Heart left ventricle (tissue), 13 donors: ENCODE measurements at regions not wholly inside any gene's neighbourhood (a gene's known extent, or its start where the extent isn't known, plus 50 kb on each side); places are given as distances from the start of the nearest gene placed in this dataset.

Experiments
- POLR2A ChIP-seq, 2 donors: fragments of 450-650 bp; IDR thresholded peaks; one replicate each; pipeline ENCODE4 v1.6.1; 2017; ENCODE audit warnings: antibody characterized with exemption in 2 of 2, mild to moderate bottlenecking in 2 of 2, moderate library complexity in 2 of 2
- TF ChIP-seq, protein P1 (sequence below), 12 donors: fragments of 200-600 bp; sonication (generic) in 4 of 12; IDR thresholded peaks; one replicate each; pipeline versions ENCODE4 v1.5.0 to v1.8.0; 2018 to 2022; ENCODE audit warnings: antibody characterized with exemption in 12 of 12, mild to moderate bottlenecking in 5 of 12
- donor health status: ischemic (EF 13 %, LVEDD 7.1; RV severe dilation, severe dysfunction).
- donor health status: DM: no; HTN: yes; CAD: no.
- donor health status: DM: no; HTN: no; CAD: no.
- donor health status: ischemic (EF 25% LVEDD 6.9; RV normal size, moderate dysfunction).
- donor health status: ischemic (EF 25% LVEDD 5.7; RV mildly dilated, moderate dysfunction).
- donor health status: ischemic (EF 35%, LVEDD 5.7; RV mildly dilated, moderate dysfunction).
- donor health status: nonischemic (EF 11% LVEDD 7.7; RV severe dilation, severe dysfunction).
- donor health status: DM: yes; HTN: yes; CAD: no.
- donor health status: PGD.
- donor health status: ischemic (EF 29% LVEDD 5.4; RV normal size, mild dysfunction).
- donor health status: nonischemic (EF 23%, LVEDD 6.1; RV moderate dilation, normal function).

- TF ChIP-seq, protein P1, sequence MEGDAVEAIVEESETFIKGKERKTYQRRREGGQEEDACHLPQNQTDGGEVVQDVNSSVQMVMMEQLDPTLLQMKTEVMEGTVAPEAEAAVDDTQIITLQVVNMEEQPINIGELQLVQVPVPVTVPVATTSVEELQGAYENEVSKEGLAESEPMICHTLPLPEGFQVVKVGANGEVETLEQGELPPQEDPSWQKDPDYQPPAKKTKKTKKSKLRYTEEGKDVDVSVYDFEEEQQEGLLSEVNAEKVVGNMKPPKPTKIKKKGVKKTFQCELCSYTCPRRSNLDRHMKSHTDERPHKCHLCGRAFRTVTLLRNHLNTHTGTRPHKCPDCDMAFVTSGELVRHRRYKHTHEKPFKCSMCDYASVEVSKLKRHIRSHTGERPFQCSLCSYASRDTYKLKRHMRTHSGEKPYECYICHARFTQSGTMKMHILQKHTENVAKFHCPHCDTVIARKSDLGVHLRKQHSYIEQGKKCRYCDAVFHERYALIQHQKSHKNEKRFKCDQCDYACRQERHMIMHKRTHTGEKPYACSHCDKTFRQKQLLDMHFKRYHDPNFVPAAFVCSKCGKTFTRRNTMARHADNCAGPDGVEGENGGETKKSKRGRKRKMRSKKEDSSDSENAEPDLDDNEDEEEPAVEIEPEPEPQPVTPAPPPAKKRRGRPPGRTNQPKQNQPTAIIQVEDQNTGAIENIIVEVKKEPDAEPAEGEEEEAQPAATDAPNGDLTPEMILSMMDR (IDR thresholded peaks at IDR 0.05): no peak
- TF ChIP-seq POLR2A (IDR thresholded peaks at IDR 0.05): no peak
Observed at GRCh38 chr9:22337261-22337660, 109.4 kb upstream of the DMRTA1 start.
